GM19455 (cell line): ENCODE measurements at regions not wholly inside any gene's neighbourhood (a gene's known extent, or its start where the extent isn't known, plus 50 kb on each side); places are given as distances from the start of the nearest gene placed in this dataset.

Experiments
- ATAC-seq: cut with Tn5 transposase; IDR thresholded peaks from one replicate; pipeline ENCODE4 v1.9.1; 2021; ENCODE audit not compliant: unreplicated experiment

DNA sequence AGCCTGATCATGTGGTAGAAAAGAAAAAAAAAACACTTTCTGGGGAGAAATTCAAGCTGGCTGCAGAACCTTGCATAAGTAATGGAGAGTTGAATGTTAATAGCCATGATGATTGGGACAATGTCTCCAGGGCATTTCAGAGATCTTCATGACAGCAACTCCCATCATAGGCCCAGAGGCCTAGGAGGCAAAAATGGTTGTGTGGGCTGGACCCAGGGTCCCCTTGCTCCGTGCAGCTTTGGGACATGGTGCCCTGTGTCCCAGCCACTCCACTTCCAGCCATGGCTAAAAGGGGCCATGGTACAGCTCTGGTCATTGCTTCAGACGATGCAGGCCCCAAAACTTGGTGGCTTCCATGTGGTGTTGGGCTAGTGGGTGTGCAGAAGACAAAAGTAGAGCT lies 1170.9 kb downstream of the C4orf33 start:
- no peak for ATAC-seq

DNA sequence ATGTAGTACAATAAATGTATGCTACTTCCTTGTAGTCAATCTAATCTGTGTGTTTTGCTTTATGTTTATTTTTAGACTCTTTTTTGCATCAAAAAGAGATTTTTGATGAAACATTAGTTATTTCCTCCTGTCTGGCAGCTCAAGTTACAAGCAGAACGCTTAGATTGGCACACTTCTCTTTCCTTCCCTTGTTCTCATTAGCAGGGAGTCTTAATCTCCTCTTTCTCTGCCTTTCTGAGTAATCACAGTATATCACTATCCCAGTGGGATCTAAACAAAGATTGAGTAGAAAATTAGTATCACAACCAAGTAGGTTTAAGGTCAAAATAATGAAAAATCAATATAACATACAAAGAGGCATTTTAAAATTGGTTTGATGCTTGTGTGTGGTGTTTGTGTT lies 1192.6 kb downstream of the C4orf33 start:
- no peak for ATAC-seq

DNA sequence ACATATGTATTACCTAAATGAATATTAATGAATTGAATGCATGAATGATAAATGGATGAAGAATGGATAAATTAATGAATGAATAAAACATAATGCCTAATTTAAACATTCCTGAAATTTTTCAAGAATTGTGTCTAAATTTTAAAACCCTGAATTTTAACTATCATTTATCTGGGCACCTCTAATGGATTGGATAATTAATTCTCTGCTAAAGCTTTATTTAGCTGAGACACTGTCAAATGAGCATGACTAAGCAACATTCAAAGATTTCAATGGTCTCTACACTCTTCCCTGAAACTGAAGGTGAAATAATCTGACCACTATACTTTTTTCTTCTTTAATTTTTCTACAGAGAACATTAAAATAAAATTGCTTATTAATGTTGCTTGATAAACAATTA lies 1197.7 kb downstream of the C4orf33 start:
- no peak for ATAC-seq

DNA sequence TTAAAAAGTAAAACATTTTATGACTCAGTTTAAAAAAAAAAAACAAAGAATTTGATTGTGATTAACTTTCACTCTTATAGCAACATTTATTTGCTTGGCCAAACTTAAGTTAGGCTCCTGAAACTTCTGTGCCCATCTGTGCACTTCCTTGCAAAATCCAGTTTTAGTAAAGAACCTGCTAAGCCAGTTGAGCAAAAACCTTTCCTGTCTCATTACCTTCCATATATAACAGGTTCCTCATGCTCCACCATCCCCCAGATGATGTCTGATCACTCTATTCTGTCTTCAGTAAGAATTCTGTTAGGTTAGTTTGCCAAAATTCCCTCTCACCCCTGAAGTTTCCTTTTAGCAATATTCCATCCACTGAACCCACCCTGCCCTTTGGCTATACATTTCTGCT lies 1200.5 kb downstream of the C4orf33 start:
- ATAC-seq: no peak

DNA sequence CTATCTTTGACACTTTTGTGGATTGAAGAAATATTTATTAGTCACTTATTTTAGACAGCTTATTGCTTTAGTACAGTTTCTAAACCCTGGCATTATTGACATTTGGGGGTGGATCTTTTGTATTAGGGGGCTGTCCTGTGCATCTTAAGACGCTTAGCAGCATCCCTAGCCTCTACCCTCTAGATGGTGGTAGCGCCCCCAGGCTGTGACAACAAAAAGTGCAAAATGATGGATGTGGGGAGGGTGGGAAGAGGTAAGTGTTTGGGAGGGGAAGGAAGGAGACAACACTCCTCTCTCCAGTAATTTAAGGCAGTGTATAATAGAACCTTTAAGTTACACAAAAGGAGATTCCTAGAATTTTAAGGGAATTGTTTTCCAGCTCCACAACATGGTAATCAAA lies 1210.6 kb downstream of the C4orf33 start:
- ATAC-seq: no peak

DNA sequence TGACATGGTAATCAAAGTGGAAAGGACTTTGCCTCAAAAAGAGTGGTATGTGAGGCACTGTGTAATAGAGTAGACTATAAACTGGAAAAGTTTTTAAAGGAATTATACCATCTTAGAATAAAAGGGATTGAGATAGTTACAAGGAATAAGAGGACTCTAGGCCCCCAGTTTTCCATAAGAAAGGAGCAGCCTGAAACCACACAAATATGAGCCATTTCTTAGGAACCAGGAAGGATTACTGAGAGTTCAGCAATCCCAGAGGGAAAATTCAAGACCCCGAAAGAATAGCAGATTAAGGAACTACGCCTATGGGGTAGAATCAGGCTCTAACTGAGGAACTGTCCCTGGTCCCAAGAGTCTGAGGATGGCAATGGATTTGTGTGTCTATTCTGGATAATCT lies 1213.3 kb downstream of the C4orf33 start:
- no peak for ATAC-seq

DNA sequence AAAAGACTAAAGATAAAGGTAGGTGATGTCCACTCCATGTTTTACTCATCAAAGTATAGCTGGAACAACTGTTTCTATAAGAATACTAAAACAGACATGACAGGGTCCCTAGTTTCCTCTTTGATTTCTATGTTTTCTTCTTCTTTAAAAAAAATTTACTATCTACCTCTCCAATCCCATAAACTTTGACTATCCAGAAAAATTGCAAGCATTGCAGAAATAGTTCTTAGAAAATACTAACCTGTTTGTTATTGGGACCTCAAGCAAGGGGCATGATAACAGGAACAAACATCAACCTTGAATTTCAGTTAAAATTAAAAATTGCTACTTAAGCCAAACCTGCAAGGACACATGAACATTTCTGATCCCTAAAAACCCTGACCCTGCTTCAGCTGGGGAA lies 1226.5 kb downstream of the C4orf33 start:
- no peak for ATAC-seq

DNA sequence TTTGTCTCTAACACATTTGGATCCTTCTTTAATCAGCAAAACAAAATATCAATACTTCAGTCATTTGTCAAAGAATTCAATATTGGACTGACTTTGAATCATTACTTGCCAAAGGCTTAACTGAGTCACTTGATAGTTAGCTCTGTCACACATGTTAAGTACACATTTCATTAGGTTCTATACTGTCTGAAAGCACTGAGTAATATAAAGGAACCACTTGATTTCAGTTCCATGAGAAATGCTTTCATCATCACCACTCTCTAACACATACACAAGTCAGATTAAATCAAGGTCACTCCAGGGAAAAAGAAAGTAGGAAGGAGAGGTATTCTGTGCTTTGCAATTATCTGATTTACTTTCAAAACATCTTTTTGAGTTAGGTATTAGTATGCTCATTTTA lies 1233.1 kb downstream of the C4orf33 start:
- no peak for ATAC-seq

DNA sequence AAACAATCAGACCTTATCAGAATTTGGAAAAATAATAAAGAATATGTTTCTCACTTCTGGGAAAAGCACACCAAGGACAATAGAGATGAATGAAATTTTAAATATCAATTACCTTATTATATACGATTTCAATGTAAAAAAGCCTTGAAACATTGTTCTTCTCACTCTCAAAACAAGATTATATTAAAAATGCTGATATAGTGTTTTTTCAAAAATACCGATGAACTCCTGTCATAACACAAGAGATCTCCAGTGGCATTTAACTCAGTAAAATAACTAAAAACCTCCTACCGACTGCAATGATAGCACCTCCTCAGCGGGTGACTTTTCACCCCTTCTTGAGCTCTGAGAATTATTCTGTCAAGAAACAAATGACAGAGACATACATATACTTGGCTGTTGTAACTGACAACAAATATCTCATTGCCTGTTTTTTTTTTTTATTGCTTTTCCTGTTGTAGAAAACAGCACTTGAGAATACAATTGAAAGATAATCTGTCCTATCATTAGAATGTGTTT lies 1237.3 kb downstream of the C4orf33 start:
- no peak for ATAC-seq

DNA sequence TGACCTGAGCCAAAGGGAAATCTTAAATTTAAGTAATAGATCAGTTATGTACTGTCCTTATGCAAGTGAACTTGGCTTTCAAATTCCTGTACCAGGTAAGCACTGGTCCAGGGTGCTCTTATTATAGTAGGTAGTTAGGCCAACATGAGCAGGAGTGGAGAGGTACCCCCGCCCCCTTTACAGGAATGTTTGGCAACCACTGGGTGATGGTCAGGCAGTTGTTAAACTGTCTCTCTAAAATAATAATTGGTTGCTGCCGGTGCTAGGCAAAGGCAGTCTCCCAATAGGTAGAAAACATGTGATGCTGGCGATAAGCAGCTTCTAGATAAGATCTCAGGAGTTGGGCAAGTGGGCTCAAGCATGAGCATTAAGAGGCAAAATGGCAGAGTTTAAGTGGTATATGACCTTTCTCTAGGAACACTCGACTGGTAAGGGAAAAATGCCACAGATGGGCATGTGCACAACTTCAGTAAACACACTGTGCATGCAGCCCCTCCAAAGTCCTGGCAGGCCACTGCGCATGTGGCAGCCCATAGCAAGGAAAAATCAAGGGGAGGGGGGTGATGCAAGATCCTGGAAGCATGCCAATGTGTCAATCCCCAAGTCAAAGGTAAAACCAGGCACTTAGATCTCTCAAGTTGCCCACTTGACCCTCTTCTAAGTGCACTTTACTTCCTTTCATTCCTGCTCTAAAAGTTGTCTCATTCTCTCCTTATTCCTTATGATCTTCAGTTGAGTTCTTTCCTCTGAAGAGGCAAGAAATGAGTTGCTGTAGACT lies 1239.7 kb downstream of the C4orf33 start:
- no peak for ATAC-seq

DNA sequence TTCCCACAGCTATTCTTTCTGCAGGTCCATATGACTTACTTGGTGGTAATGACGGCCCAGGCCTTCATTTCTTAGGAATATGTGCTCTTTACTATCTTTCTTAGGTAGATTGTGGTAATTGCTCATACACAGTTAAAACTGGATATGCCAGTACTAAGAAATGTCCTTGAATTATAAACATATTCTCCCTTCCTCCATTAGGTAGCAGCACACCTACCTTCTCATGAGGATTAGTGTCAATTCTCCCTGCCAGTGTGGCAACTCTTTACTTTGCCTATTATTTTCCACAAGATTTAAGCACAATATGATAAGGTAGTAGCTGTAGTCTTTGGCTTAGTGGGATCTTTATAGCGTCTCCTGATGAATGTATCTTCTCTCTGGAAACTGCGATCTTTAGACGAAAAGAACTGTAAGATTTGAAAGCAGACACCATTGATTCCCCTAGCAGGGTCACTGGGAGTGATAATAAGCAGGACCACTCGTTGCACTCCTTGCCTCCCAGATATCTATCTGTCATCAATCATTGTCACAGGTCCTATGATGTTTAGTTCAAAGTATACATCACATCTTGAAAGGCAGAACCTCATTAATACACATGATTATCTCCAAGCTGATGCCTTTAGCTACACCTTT lies 1240.7 kb downstream of the C4orf33 start:
- peak; percentile 91 for ATAC-seq

DNA sequence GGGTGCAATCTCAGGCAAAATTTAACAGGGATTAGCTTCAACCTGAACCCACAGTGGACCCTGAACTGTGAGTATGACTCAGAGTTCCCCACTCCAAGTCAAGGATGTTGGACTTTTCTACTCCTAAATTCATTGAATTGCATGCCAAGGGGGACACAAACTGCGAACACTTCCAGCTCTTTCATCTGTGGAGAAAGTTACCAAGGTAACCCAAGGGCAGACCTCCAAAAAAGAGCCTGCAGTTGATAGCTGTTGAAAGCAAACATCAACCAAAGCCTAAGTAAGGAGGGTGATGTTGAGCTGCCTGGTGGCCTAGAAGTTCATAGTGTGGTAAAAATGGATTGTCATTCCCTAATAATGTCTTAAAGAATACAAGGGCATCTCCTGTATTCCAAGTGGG lies 1242.9 kb downstream of the C4orf33 start:
- no peak for ATAC-seq

DNA sequence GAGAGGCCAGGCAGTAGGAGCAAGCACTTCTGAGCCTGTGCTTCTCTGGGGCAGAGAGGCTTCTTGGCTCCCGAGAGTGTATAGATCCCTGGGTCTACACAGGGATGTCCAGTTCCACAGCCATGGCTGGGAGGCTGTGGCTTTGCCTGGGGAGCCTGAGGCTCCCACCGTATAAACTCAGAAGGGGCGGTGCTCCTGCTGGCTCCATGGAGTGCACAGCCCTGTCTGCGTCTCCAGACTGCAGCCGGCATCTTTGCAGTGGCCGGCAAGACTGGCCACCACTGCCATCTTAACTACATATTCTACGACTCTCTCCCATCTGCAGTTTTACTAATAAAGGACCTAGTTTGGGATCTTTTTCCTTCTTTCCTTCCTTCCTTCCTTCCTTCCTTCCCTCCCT lies 1253.8 kb downstream of the C4orf33 start:
- no peak for ATAC-seq

DNA sequence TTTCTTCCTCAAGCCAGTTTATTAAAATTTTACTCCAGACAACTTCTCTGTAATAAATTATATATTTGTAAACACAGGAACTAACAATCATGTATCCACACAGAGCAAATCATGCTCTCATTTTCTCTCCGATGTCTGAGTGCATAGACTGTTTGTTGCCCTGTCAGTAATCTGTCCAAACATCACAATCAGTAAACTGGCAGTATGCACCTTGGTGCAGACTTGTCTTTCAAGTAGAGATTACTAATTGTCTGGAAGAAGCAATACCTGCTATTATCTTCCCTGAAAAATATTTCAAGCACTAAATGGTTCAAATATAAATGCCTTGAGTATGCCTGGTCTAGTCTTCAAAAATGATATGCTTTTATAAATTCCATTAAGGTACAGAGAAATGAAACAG lies 1260.9 kb downstream of the C4orf33 start:
- ATAC-seq: no peak

DNA sequence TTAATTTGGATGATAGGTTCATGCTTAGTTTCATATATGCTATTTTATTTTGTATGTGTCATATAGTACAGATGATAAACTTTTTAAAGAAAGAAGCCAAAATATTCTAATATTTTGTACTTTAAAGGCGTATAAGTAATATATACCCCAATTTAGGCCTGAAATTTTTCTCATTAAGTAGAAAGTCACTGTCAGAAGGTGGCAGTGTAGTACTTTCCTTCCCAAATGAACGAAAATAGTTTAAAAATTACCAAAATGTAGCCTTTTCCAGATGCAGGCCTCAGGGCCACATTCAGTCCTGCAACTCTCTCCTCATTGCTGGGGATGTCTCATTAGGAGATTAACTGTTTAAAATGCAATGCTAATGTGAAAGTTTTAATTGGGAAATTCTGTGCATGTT lies 1263.6 kb downstream of the C4orf33 start:
- ATAC-seq: no peak

DNA sequence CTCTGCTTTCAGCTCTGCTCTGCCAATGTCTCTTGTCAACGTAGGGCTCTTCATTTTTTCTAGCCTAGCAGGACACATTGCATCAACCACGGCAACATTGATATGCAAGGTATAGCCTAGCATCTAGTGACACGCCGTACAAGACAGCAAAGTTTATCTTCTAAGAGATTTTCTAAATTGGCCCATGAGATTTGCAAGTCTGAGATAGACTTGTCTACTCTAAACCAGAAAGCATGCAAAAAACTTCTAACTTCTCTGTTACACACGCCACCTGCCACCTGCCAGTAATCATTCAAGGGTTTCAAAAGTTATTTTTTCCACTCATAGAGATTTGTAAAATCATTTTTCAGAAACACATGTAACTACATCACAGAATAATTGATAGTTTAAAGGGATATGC lies 1265.7 kb downstream of the C4orf33 start:
- no peak for ATAC-seq

DNA sequence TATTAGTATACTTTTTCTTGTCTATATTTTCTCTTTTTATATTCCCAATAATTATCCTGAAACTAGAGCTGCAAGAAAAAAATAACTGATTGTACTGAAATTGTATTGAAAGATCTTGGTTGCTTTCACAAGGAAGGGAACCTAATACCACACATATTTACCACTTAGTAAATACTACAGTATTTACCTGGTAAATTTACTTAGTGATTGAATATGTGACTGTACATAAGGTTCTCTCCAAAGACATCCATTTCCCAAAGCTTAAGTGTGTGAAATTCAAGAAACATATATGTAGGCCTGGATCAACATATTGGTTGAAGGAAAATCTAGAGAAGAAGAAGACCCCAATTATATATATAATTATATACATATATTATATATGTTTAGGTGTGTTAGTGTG lies 1272.7 kb downstream of the C4orf33 start:
- ATAC-seq: no peak

DNA sequence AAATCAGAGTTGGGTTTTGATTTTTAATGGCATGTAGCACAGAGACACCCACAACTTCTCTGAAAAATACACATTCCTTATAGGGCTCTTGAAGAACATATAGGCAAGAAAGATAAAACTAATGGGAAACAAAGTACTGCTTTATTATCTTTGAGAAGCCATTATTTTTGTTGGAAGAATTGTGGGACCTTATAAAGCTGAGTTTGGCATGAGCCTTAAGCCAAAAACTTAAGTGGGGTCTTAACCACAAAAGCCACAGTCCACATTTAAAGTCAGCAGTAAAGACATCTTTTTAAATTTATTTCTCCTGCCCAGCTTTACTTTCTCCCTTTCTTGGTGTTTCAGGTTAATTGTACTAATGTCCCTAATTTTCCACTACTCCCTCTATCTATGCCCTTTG lies 1297.3 kb downstream of the C4orf33 start:
- ATAC-seq: no peak

DNA sequence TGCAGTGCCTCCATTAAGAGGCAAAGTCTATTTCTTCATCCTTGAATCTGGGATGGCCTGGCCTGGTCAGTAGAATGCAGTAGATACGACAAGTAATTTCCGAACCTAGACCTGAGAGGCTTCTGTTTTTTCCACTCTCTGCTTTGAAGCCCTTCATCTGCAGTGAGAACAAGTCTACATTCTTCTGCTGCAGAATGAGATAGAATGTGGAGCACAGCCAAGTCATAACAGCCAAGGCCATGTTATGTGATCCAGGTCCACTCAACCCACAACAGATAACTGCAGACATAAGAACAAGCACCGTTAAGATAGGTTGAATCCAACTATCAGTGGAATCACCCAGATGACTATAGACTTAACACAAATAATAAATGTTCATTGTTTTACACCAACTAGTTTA lies 1297.7 kb downstream of the C4orf33 start:
- no peak for ATAC-seq

DNA sequence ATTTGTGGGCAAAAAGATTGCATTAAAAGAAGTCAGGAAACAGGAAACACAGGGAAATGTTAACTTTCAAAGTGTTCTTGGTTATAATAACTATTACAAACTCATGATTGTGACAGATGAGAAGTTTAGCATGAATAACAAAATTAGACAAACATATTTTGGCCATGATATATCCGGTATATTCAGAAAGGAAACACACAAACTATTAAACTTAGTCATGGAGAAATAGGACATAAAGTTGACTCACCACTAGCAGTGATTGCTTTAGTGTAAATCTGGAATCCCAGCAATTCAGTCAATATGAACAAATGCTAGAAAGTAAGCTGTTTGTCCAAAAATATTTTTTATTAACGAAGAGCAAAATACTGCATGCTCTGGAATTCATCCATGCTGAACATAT lies 1299.9 kb downstream of the C4orf33 start:
- no peak for ATAC-seq

DNA sequence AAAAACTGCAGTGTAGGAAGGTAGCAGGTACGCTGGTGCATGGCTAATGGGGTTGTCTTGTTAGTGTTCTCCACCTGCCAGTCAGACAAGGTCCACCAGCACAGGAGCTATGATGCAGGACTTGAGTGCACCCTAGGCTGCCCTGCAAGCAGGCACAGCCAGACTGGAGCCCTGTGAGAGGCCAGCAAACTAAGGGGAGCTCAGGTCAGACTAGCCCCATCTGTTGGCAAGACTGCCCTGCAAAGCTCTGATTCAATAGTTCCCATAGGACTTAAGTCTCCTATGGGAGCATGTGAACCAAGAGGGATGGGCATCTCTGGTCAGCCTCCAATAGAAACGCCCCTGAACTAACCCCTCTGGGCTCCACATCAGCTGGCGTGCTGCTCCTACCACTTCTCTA lies 1307.3 kb downstream of the C4orf33 start:
- ATAC-seq: no peak

DNA sequence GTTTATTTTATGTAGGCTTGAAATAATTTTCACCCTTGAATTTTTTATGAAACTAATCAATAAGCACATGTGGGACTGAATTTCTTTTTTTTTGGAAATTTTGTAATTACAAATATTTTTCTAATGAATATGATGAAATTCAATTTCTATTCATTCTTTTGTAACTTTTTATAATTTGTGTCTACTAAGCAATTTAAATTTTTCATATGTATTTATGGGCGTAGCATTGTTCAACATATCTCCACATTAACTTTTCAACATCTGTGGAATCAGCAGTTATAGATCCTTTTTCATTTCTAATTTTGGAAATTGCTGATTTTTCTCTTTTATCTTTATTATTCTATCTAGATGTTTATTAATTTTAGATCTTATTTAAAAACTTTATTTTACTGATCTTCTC lies 1320.3 kb downstream of the C4orf33 start:
- ATAC-seq: no peak
